GM11168 (cell line): ENCODE measurements at regions not wholly inside any gene's neighbourhood (a gene's known extent, or its start where the extent isn't known, plus 50 kb on each side); places are given as distances from the start of the nearest gene placed in this dataset.

Source experiments
- in situ Hi-C: fragments of 300-500 bp; cut with MboI; formaldehyde crosslinking; loops from one replicate; pipeline ENCODE4 v1.12.0; 2022; ENCODE audit warnings: low sequenced_read_pairs; ENCODE audit not compliant: unreplicated experiment

- in situ Hi-C loops: no loop called here
Observed at GRCh38 chr9:28249424-28249823, 676.1 kb upstream of the C9orf72 start.

- in situ Hi-C loops: no loop called here
Observed at GRCh38 chr9:28255174-28255573, 681.9 kb upstream of the C9orf72 start.

- in situ Hi-C loops: no loop called here
Observed at GRCh38 chr9:28260330-28260729, 687.0 kb upstream of the C9orf72 start.

- in situ Hi-C loops: no loop called here
Observed at GRCh38 chr9:28264368-28264767, 691.1 kb upstream of the C9orf72 start.

- in situ Hi-C loops: no loop called here
Observed at GRCh38 chr9:28267351-28267750, 694.1 kb upstream of the C9orf72 start.

GRCh38 chr9:28270156-28270555, 696.9 kb upstream of the C9orf72 start:
- in situ Hi-C loops: no loop called here

- in situ Hi-C loops: no loop called here
Observed at GRCh38 chr9:28272127-28272526, 698.8 kb upstream of the C9orf72 start.

- in situ Hi-C loops: no loop called here
Observed at GRCh38 chr9:28287455-28287854, 714.2 kb upstream of the C9orf72 start.

GRCh38 chr9:28289746-28290145, 716.5 kb upstream of the C9orf72 start:
- in situ Hi-C loops: no loop called here

GRCh38 chr9:28293369-28294090, 720.2 kb upstream of the C9orf72 start:
- in situ Hi-C loops: no loop called here

- in situ Hi-C loops: no loop called here
Observed at GRCh38 chr9:28301281-28301680, 728.0 kb upstream of the C9orf72 start.

- in situ Hi-C loops: no loop called here
Observed at GRCh38 chr9:28317745-28318144, 744.5 kb upstream of the C9orf72 start.

- in situ Hi-C loops: no loop called here
Observed at GRCh38 chr9:28318515-28318914, 745.2 kb upstream of the C9orf72 start.

GRCh38 chr9:28319981-28320380, 746.7 kb upstream of the C9orf72 start:
- in situ Hi-C loops: no loop called here

GRCh38 chr9:28320616-28321015, 747.3 kb upstream of the C9orf72 start:
- in situ Hi-C loops: no loop called here

- in situ Hi-C loops: no loop called here
Observed at GRCh38 chr9:28329323-28329722, 756.0 kb upstream of the C9orf72 start.

- in situ Hi-C loops: no loop called here
Observed at GRCh38 chr9:28332648-28333047, 759.4 kb upstream of the C9orf72 start.

GRCh38 chr9:28341913-28342312, 768.6 kb upstream of the C9orf72 start:
- in situ Hi-C loops: no loop called here

GRCh38 chr9:28342815-28343338, 769.6 kb upstream of the C9orf72 start:
- in situ Hi-C loops: no loop called here

GRCh38 chr9:28363151-28363562, 789.9 kb upstream of the C9orf72 start:
- in situ Hi-C loops: no loop called here

- in situ Hi-C loops: no loop called here
Observed at GRCh38 chr9:28365020-28365640, 791.8 kb upstream of the C9orf72 start.

- in situ Hi-C loops: no loop called here
Observed at GRCh38 chr9:28365728-28366127, 792.4 kb upstream of the C9orf72 start.
